Heart right ventricle (tissue), 16 donors: ENCODE measurements at regions not wholly inside any gene's neighbourhood (a gene's known extent, or its start where the extent isn't known, plus 50 kb on each side); places are given as distances from the start of the nearest gene placed in this dataset.

Source experiments
- ATAC-seq, 8 donors: fragments of 200-7000 bp; cut with Tn5 transposase; one replicate each; pipeline ENCODE4 v1.9.1; 2020; ENCODE audit warnings: mild to moderate bottlenecking in 8 of 8, moderate library complexity in 8 of 8, moderate number of reproducible peaks in 1 of 8
- DNase-seq, 2 donors: peaks; one replicate each; pipeline ENCODE4 v3.0.0-alpha.2; 2020
- H3K27ac ChIP-seq, 10 donors: fragments of 200-600 bp; sonication (generic) in 2 of 10; one replicate each; pipeline versions ENCODE4 v1.5.0 to v1.8.0; 2020 to 2022; ENCODE audit warnings: mild to moderate bottlenecking in 3 of 10
- H3K27me3 ChIP-seq, 7 donors: fragments of 200-600 bp; one replicate each; pipeline ENCODE4 v1.8.0; 2021 to 2022; ENCODE audit warnings: mild to moderate bottlenecking in 2 of 7
- H3K36me3 ChIP-seq, 9 donors: fragments of 200-600 bp; sonication (generic) in 1 of 9; one replicate each; pipeline versions ENCODE4 v1.5.0 to v1.8.0; 2020 to 2022; ENCODE audit warnings: mild to moderate bottlenecking in 2 of 9
- H3K4me1 ChIP-seq, 9 donors: fragments of 200-600 bp; sonication (generic) in 1 of 9; one replicate each; pipeline versions ENCODE4 v1.5.0 to v1.8.0; 2020 to 2022; ENCODE audit warnings: mild to moderate bottlenecking in 4 of 9
- H3K4me3 ChIP-seq, 10 donors: fragments of 200-600 bp; sonication (generic) in 2 of 10; one replicate each; pipeline versions ENCODE4 v1.5.0 to v1.8.0; 2020 to 2022; ENCODE audit warnings: mild to moderate bottlenecking in 7 of 10, moderate library complexity in 2 of 10
- H3K9me3 ChIP-seq, 11 donors: fragments of 200-600 bp in 10 of 11; sonication (generic) in 2 of 11; one replicate each; pipeline versions ENCODE4 v1.5.0 to v1.8.0; 2013 to 2022; ENCODE audit warnings: mild to moderate bottlenecking in 2 of 11, control low read depth in 1 of 11, moderate library complexity in 1 of 11
- WGBS, 2 donors: extraction: QIAGEN DNeasy Blood & Tissue Kit; methylation state at CpG; one replicate each; pipeline ENCODE4 v1.1.7; 2013; ENCODE audit warnings: inconsistent platforms in 1 of 2; 5-methylcytosine and 5-hydroxymethylcytosine counted together
- intact Hi-C, 10 donors: fragments of 100-400 bp; cut with DNase I; formaldehyde crosslinking; loops; one replicate each; pipeline versions ENCODE4 v1.11.1 to v1.14.2; 2022
- TF ChIP-seq, protein P1 (sequence below), 9 donors: fragments of 200-600 bp; sonication (generic) in 2 of 9; IDR thresholded peaks; one replicate each; pipeline versions ENCODE4 v1.5.0 to v1.8.0; 2021 to 2022; ENCODE audit warnings: antibody characterized with exemption in 9 of 9, mild to moderate bottlenecking in 5 of 9, moderate library complexity in 1 of 9
- donor health status: Arrhythmogenic right ventricular cardiomyopathy.
- donor health status: ischemic (EF 13 %, LVEDD 7.1; RV severe dilation, severe dysfunction).
- donor health status: healthy with polysubstance abuse.
- donor health status: DM: no; HTN: yes; CAD: no.
- donor health status: DM: no; HTN: no; CAD: no.
- donor health status: ischemic (EF 25% LVEDD 6.9; RV normal size, moderate dysfunction).
- donor health status: ischemic (EF 25% LVEDD 5.7; RV mildly dilated, moderate dysfunction).
- donor health status: healthy.
- donor health status: DM: yes; HTN: yes; CAD: no.
- donor health status: Ischemic cardiomyopathy.
- donor health status: ischemic (EF 35%, LVEDD 5.7; RV mildly dilated, moderate dysfunction).
- donor health status: nonischemic (EF 11% LVEDD 7.7; RV severe dilation, severe dysfunction).
- donor health status: DM: yes; HTN: yes; CAD: no.
- donor health status: PGD.
- donor health status: ischemic (EF 29% LVEDD 5.4; RV normal size, mild dysfunction).
- donor health status: nonischemic (EF 23%, LVEDD 6.1; RV moderate dilation, normal function).

DNA sequence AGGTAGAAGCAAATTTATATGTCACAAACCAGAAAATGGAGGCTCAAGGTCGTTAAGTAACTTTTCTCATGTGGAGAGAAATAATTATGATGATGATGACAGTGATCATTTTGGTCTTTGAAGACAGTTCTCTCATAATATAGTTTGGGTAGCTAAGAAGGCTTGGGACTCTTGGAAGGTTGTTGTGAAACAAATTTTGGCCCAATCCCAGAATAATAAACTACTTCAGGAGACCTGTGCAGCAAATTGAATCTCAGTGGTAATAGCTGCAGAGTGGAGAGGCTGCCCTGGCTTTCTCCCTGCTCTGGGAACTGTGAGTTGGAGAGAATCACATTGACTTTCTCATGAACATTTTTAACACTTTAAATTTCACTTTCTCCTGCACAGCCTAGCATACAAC is 217.2 kb upstream of the BOD1L1 start:
- WGBS, 2 donors = 68 to 75% methylated on average over 1 of the region's 1 CpG
- Histone ChIP-seq H3K36me3 (no peaks in the 10 kb centered on the region), H3K9me3 (peaks cover 0 to 13% (median 0%) of the 10 kb centered on the region in 11 donors), H3K4me1 (peaks cover 0 to 8% (median 0%) of the 10 kb centered on the region in 9 donors), H3K27me3 (no peaks in the 10 kb centered on the region), H3K27ac (no peak overlapping the region), H3K4me3 (no peak overlapping the region)
- DNase-seq (no peak), ATAC-seq (no peak)
- intact Hi-C loops = loop anchor here in 1 of 10 donors (10.0 kb wide), 1 partner anchor 140 kb away; no protein-coding TSS in a partner anchor
- TF ChIP-seq, protein P1, sequence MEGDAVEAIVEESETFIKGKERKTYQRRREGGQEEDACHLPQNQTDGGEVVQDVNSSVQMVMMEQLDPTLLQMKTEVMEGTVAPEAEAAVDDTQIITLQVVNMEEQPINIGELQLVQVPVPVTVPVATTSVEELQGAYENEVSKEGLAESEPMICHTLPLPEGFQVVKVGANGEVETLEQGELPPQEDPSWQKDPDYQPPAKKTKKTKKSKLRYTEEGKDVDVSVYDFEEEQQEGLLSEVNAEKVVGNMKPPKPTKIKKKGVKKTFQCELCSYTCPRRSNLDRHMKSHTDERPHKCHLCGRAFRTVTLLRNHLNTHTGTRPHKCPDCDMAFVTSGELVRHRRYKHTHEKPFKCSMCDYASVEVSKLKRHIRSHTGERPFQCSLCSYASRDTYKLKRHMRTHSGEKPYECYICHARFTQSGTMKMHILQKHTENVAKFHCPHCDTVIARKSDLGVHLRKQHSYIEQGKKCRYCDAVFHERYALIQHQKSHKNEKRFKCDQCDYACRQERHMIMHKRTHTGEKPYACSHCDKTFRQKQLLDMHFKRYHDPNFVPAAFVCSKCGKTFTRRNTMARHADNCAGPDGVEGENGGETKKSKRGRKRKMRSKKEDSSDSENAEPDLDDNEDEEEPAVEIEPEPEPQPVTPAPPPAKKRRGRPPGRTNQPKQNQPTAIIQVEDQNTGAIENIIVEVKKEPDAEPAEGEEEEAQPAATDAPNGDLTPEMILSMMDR (IDR thresholded peaks at IDR 0.05) = no peak

DNA sequence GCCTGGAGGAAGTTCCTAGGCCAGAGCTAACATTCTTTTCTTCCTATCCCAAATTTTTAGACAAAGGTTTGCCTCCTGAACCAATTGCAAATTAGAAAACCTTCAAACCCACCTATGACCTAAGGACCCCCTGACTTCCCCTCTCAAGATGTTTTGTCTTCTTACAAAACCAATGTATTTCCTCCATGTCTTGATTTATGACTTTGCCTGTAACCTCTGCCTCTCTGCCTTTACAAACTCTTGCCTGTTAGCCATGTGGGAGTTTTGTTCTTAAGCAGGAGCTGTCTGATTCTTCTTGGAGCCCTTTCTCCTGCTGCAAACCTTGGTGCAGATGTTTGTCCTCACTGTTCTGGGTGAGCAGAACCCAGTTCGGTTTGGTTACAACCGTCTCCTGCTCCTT is 222.3 kb upstream of the BOD1L1 start:
- Histone ChIP-seq H3K27ac (no peak overlapping the region), H3K9me3 (peaks cover 0 to 9% (median 0%) of the 10 kb centered on the region in 11 donors), H3K4me1 (peaks cover 0 to 5% (median 0%) of the 10 kb centered on the region in 9 donors), H3K27me3 (no peaks in the 10 kb centered on the region), H3K4me3 (no peak overlapping the region), H3K36me3 (no peaks in the 10 kb centered on the region)
- TF ChIP-seq, protein P1 (IDR thresholded peaks at IDR 0.05) = no peak
- intact Hi-C loops = loop anchor here in 4 of 10 donors (10.0 kb wide), 3 partner anchors 145 to 195 kb away; no protein-coding TSS in a partner anchor
- 74 to 78% methylated on average over 2 of the region's 2 CpGs for WGBS, 2 donors
- ATAC-seq (no peak), DNase-seq (no peak)

DNA sequence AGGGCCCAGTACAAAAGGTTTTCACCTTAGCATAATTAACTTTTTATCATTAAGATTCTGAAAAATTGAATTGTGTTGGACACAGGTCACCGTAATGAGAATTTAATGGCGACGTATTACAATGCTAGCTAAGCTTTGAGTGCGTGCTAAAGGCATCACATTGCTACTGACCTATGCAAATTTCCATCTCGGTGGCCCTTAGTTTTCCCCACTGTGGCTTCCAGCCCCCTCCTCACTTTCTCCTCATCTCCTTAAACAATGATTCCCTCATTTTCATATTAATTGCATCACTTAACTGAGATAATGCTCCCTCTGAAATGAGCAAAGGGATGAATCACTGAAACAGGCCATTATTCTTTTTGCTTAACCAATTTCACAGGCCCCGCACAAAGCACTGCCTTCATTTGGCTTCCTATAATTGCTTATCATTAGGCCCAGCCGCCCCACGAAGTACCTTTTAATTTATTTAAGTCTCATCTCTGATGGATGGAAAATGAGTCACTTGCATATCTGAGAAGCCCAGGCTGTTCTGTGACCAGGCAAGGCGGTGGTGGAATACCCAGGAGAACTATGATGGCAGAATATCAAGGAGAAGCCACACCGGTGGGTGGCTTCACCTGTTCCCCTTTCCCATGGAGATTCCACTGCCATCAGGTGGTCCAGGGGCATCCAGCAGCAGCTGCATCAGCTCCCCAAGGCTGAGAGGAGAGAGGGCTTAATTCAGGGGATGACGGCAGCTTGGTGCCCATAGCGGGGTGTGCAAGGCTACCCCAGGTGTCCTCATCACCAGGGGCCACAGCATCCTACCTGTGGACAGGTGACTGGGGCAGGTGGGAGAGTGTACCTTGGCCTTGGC is 223.8 kb upstream of the BOD1L1 start:
- H3K36me3 ChIP-seq = no peaks in the 10 kb centered on the region
- 89 to 92% methylated on average over 12 of the region's 12 CpGs for WGBS, 2 donors
- no peak overlapping the region for H3K27ac ChIP-seq
- TF ChIP-seq, protein P1 (IDR thresholded peaks at IDR 0.05) = no peak
- DNase-seq = no peak
- H3K4me1 ChIP-seq = peaks cover 0 to 5% (median 0%) of the 10 kb centered on the region in 9 donors
- no peak overlapping the region for H3K4me3 ChIP-seq
- ATAC-seq = no peak
- intact Hi-C loops = loop anchor here in 3 of 10 donors (10.0 kb wide), 2 partner anchors 187 to 197 kb away; no protein-coding TSS in a partner anchor
- H3K27me3 ChIP-seq = no peaks in the 10 kb centered on the region
- peaks cover 0 to 9% (median 0%) of the 10 kb centered on the region in 11 donors for H3K9me3 ChIP-seq

DNA sequence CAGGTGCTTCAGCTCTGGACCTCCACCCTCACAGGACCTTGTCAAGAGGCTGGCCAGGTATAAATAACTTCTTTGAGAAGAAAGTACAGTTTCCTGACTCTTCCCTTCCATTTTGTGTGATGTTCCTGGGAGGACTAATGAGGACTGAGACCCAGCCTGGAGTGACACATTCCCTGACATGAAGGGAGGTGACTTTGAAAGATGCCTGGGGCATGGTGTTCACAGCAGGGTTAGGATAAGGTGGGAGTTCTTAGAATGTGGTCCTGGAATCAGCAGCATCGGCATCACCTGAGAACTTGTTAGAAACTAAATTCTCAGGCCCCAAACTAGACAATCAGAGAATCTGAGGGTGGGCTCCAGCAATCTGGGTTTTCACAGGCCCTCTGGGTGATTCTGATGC is 224.9 kb upstream of the BOD1L1 start:
- intact Hi-C loops = loop anchor here in 3 of 10 donors (10.0 kb wide), 2 partner anchors 188 to 198 kb away; no protein-coding TSS in a partner anchor
- WGBS, 2 donors = 85% methylated on average over 1 of the region's 1 CpG
- Histone ChIP-seq H3K9me3 (peaks cover 0 to 9% (median 0%) of the 10 kb centered on the region in 11 donors), H3K27ac (no peak overlapping the region), H3K4me3 (no peak overlapping the region), H3K4me1 (peaks cover 0 to 5% (median 0%) of the 10 kb centered on the region in 9 donors), H3K36me3 (no peaks in the 10 kb centered on the region), H3K27me3 (no peaks in the 10 kb centered on the region)
- TF ChIP-seq, protein P1 (IDR thresholded peaks at IDR 0.05) = no peak
- DNase-seq (no peak), ATAC-seq (no peak)
